ENCODE measurements at regions not wholly inside any gene's neighbourhood (a gene's known extent, or its start where the extent isn't known, plus 50 kb on each side); places are given as distances from the start of the nearest gene placed in this dataset.
A peak's percentile ranks its signal among the peaks of the same experiment; 100 is the strongest.

- H3K9me3 Mint-ChIP-seq (ENCODE audit: low read depth), result peaks cover 25% of the 10 kb centered on the region
- H3K4me3 Mint-ChIP-seq (ENCODE audit: unreplicated experiment), result no peak overlapping the region
- no peak for TF ChIP-seq CTCF (IDR thresholded peaks at IDR 0.05)
- H3K4me1 Mint-ChIP-seq (ENCODE audit: low read depth), result peaks cover 10% of the 10 kb centered on the region
- no peak for DNase-seq (ENCODE audit: low spot score)
- H3K27ac Mint-ChIP-seq (ENCODE audit: unreplicated experiment), result no peak overlapping the region
- H3K27me3 Mint-ChIP-seq (ENCODE audit: low read depth), result no peaks in the 10 kb centered on the region
- peaks cover 3% of the 10 kb centered on the region for H3K36me3 Mint-ChIP-seq (ENCODE audit: low read depth)
These were observed 153.6 kb downstream of the DRD1 start for GRCh38 chr5:175290379-175290778.

GRCh38 chr5:175288048-175288621 lies 155.8 kb downstream of the DRD1 start:
- Mint-ChIP-seq H3K27me3 (ENCODE audit: low read depth) (no peaks in the 10 kb centered on the region), H3K9me3 (ENCODE audit: low read depth) (peaks cover 21% of the 10 kb centered on the region), H3K27ac (ENCODE audit: unreplicated experiment) (peak overlapping the region; percentile 86), H3K4me3 (ENCODE audit: unreplicated experiment) (no peak overlapping the region), H3K4me1 (ENCODE audit: low read depth) (peaks cover 10% of the 10 kb centered on the region), H3K36me3 (ENCODE audit: low read depth) (no peaks in the 10 kb centered on the region)
- TF ChIP-seq CTCF (IDR thresholded peaks at IDR 0.05), result no peak
- DNase-seq (ENCODE audit: low spot score), result no peak

GRCh38 chr5:175286981-175287380 lies 157.0 kb downstream of the DRD1 start:
- Mint-ChIP-seq H3K27me3 (ENCODE audit: low read depth) (no peaks in the 10 kb centered on the region), H3K9me3 (ENCODE audit: low read depth) (peaks cover 21% of the 10 kb centered on the region), H3K4me3 (ENCODE audit: unreplicated experiment) (no peak overlapping the region), H3K4me1 (ENCODE audit: low read depth) (peaks cover 10% of the 10 kb centered on the region), H3K36me3 (ENCODE audit: low read depth) (no peaks in the 10 kb centered on the region), H3K27ac (ENCODE audit: unreplicated experiment) (no peak overlapping the region)
- no peak for TF ChIP-seq CTCF (IDR thresholded peaks at IDR 0.05)
- no peak for DNase-seq (ENCODE audit: low spot score)

- peaks cover 17% of the 10 kb centered on the region for H3K9me3 Mint-ChIP-seq (ENCODE audit: low read depth)
- H3K27me3 Mint-ChIP-seq (ENCODE audit: low read depth), result no peaks in the 10 kb centered on the region
- no peak for TF ChIP-seq CTCF (IDR thresholded peaks at IDR 0.05)
- peaks cover 10% of the 10 kb centered on the region for H3K4me1 Mint-ChIP-seq (ENCODE audit: low read depth)
- no peak for DNase-seq (ENCODE audit: low spot score)
- no peak overlapping the region for H3K4me3 Mint-ChIP-seq (ENCODE audit: unreplicated experiment)
- H3K27ac Mint-ChIP-seq (ENCODE audit: unreplicated experiment), result no peak overlapping the region
- no peaks in the 10 kb centered on the region for H3K36me3 Mint-ChIP-seq (ENCODE audit: low read depth)
These were observed 158.7 kb downstream of the DRD1 start for GRCh38 chr5:175285261-175285660.

- H3K27ac Mint-ChIP-seq (ENCODE audit: unreplicated experiment), result no peak overlapping the region
- H3K4me1 Mint-ChIP-seq (ENCODE audit: low read depth), result peaks cover 10% of the 10 kb centered on the region
- no peak for TF ChIP-seq CTCF (IDR thresholded peaks at IDR 0.05)
- no peaks in the 10 kb centered on the region for H3K36me3 Mint-ChIP-seq (ENCODE audit: low read depth)
- peaks cover 17% of the 10 kb centered on the region for H3K9me3 Mint-ChIP-seq (ENCODE audit: low read depth)
- DNase-seq (ENCODE audit: low spot score), result no peak
- H3K27me3 Mint-ChIP-seq (ENCODE audit: low read depth), result no peaks in the 10 kb centered on the region
- H3K4me3 Mint-ChIP-seq (ENCODE audit: unreplicated experiment), result no peak overlapping the region
These were observed 159.2 kb downstream of the DRD1 start for GRCh38 chr5:175284806-175285205.
